ENCODE measurements at regions not wholly inside any gene's neighbourhood (a gene's known extent, or its start where the extent isn't known, plus 50 kb on each side); places are given as distances from the start of the nearest gene placed in this dataset.

DNA sequence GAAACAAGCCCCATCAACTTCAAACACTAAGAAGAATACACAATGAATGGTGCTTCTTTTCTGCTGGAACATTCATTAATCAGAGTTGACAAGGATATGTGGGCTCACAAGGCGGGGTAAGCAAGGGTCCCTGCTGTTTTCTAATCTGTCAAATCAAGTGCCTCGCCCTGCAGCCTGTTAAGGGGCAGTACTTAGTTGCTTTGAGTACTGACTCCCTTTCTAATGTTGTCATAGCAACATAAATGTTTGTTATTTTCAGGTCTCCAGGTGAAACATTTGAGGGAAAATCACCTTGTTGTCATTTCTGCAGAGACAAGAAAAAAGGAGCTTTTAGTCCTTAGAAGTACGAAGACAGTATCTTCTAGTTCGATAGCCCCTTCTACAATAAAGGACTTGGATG is 284.7 kb upstream of the PKDCC start:
- TF ChIP-seq, protein P1, sequence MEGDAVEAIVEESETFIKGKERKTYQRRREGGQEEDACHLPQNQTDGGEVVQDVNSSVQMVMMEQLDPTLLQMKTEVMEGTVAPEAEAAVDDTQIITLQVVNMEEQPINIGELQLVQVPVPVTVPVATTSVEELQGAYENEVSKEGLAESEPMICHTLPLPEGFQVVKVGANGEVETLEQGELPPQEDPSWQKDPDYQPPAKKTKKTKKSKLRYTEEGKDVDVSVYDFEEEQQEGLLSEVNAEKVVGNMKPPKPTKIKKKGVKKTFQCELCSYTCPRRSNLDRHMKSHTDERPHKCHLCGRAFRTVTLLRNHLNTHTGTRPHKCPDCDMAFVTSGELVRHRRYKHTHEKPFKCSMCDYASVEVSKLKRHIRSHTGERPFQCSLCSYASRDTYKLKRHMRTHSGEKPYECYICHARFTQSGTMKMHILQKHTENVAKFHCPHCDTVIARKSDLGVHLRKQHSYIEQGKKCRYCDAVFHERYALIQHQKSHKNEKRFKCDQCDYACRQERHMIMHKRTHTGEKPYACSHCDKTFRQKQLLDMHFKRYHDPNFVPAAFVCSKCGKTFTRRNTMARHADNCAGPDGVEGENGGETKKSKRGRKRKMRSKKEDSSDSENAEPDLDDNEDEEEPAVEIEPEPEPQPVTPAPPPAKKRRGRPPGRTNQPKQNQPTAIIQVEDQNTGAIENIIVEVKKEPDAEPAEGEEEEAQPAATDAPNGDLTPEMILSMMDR (IDR thresholded peaks at IDR 0.05): no peak
- no peak for TF ChIP-seq POLR2A (IDR thresholded peaks at IDR 0.05)

Data from esophagus squamous epithelium (tissue), 4 donors.